ENCODE measurements at regions not wholly inside any gene's neighbourhood (a gene's known extent, or its start where the extent isn't known, plus 50 kb on each side); places are given as distances from the start of the nearest gene placed in this dataset.

- no peak for DNase-seq (ENCODE audit: low read depth)
- TF ChIP-seq CTCF (conservative IDR thresholded peaks at IDR 0.05; ENCODE audit: low read depth, low read length), result no peak
- no peak overlapping the region for H3K4me3 ChIP-seq (ENCODE audit: low read depth, low read length)
Observed at GRCh38 chr10:63766745-63767137, 245.5 kb downstream of the REEP3 start.

GRCh38 chr10:63767138-63767801, 246.1 kb downstream of the REEP3 start:
- DNase-seq (ENCODE audit: low read depth), result no peak
- TF ChIP-seq CTCF (conservative IDR thresholded peaks at IDR 0.05; ENCODE audit: low read depth, low read length), result peak; percentile 52
- H3K4me3 ChIP-seq (ENCODE audit: low read depth, low read length), result no peak overlapping the region

- DNase-seq (ENCODE audit: low read depth), result no peak
- TF ChIP-seq CTCF (conservative IDR thresholded peaks at IDR 0.05; ENCODE audit: low read depth, low read length), result no peak
- no peak overlapping the region for H3K4me3 ChIP-seq (ENCODE audit: low read depth, low read length)
Observed at GRCh38 chr10:63769367-63769766, 248.2 kb downstream of the REEP3 start.

GRCh38 chr10:63770523-63770922, 249.3 kb downstream of the REEP3 start:
- DNase-seq (ENCODE audit: low read depth), result no peak
- TF ChIP-seq CTCF (conservative IDR thresholded peaks at IDR 0.05; ENCODE audit: low read depth, low read length), result no peak
- no peak overlapping the region for H3K4me3 ChIP-seq (ENCODE audit: low read depth, low read length)

GRCh38 chr10:63772491-63772890, 251.3 kb downstream of the REEP3 start:
- no peak for DNase-seq (ENCODE audit: low read depth)
- no peak for TF ChIP-seq CTCF (conservative IDR thresholded peaks at IDR 0.05; ENCODE audit: low read depth, low read length)
- no peak overlapping the region for H3K4me3 ChIP-seq (ENCODE audit: low read depth, low read length)

GRCh38 chr10:63773106-63773505, 251.9 kb downstream of the REEP3 start:
- H3K4me3 ChIP-seq (ENCODE audit: low read depth, low read length), result no peak overlapping the region
- no peak for TF ChIP-seq CTCF (conservative IDR thresholded peaks at IDR 0.05; ENCODE audit: low read depth, low read length)
- DNase-seq (ENCODE audit: low read depth), result no peak

GRCh38 chr10:63773962-63774361, 252.8 kb downstream of the REEP3 start:
- no peak overlapping the region for H3K4me3 ChIP-seq (ENCODE audit: low read depth, low read length)
- TF ChIP-seq CTCF (conservative IDR thresholded peaks at IDR 0.05; ENCODE audit: low read depth, low read length), result no peak
- DNase-seq (ENCODE audit: low read depth), result no peak

All from epithelial cell of proximal tubule (primary cell).